GM12892 (cell line): ENCODE measurements at regions not wholly inside any gene's neighbourhood (a gene's known extent, or its start where the extent isn't known, plus 50 kb on each side); places are given as distances from the start of the nearest gene placed in this dataset.

Experiments used
- POLR2A ChIP-seq: IDR thresholded peaks from 2 replicates; pipeline ENCODE4 v1.6.1; 2011; ENCODE audit warnings: low read depth, low read length, control low read depth
- POLR2AphosphoS5 ChIP-seq: IDR thresholded peaks from 2 replicates; pipeline ENCODE4 v1.6.1; 2011; ENCODE audit warnings: low read depth, low read length, control low read depth
- TAF1 ChIP-seq: IDR thresholded peaks from 2 replicates; pipeline ENCODE4 v1.6.1; 2011; ENCODE audit warnings: low read depth, mild to moderate bottlenecking, control low read depth, low read length, borderline replicate concordance

DNA sequence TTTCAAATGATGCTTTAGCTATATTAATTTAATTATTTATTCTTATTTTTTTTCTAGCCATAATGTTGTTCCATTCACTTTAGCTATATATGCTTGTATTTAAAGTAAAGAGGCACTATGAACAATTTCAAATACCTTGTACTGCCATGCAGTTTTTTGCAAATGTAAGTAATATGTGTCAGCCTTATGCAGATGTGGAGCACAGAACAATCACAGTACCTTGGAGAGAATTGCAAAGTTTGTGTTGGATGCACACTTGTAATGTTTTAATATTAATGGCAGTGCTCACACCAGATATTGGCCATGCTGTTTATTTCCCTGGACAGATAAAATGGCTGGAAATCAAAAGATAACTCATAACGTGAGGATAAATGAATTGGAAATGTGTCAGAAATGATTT, 663.5 kb upstream of the SEMA3D start:
- TF ChIP-seq POLR2AphosphoS5, result no peak
- no peak for TF ChIP-seq POLR2A
- TF ChIP-seq TAF1, result no peak
